Sigmoid colon (tissue), 4 donors: ENCODE measurements at regions not wholly inside any gene's neighbourhood (a gene's known extent, or its start where the extent isn't known, plus 50 kb on each side); places are given as distances from the start of the nearest gene placed in this dataset.

Source experiments
- POLR2A ChIP-seq, 2 donors: fragments of 450-650 bp; IDR thresholded peaks; one replicate each; pipeline ENCODE4 v1.6.1; 2016; ENCODE audit warnings: antibody characterized with exemption in 2 of 2, mild to moderate bottlenecking in 2 of 2, moderate library complexity in 2 of 2
- POLR2AphosphoS5 ChIP-seq, 4 donors: sonication (generic); formaldehyde crosslinking; IDR thresholded peaks; one replicate each; pipeline ENCODE4 v1.6.1; 2017; ENCODE audit warnings: antibody characterized with exemption in 4 of 4
- TF ChIP-seq, protein P1 (sequence below), 4 experiments: fragments of 450-650 bp in 3 of 4; fragments of 200-600 bp in 1 of 4; IDR thresholded peaks; one replicate each; pipeline ENCODE4 v1.5.1; 2016 to 2019; ENCODE audit warnings: antibody characterized with exemption in 4 of 4, mild to moderate bottlenecking in 3 of 4, moderate library complexity in 2 of 4

DNA sequence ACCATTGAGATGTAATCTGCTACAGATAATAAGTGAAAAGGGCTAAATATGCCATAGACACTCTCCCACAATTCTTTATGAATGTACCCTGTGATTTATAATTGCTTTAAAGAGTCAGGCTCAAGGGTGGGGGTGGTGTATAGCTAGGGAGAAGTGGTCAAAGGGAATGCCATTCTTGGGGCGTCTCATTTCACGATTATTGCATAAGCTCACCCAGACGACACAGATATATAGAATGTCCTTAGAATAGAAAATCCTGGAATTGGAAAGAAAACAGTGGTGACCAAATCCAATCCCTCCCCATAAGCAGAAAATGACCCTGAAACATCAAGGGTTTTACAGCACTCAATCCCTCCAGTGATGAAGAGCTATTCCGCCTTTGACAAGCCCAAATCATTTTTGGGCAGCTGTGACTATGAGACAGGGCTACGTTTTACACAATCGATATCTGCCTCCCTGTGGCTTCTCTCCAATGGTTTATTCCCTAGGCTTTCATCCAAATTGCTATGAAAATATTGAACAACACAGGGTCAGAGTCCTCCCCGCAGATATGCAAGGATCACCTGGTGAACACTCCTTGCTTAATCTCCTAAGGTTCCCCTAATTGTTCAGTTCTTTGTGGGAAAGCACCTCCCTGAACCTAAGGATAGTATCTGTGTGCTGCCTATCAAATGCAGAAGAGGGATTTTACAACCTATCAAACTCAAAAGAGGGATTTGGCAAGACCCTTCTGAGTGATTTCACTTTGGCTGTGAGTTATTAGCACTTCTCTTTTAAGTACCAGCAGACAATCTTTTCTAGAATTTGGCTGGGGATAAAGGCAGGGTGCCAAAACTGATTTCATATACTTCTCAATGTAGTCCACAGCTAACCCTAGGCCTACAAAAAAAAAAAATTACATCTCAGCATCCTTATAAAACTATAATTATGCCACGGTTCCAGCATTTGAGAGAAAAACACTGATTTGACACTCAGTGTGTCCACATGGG is 144.9 kb upstream of the CDH6 start:
- TF ChIP-seq POLR2A (IDR thresholded peaks at IDR 0.05) (no peak), POLR2AphosphoS5 (IDR thresholded peaks at IDR 0.05) (no peak)
- TF ChIP-seq, protein P1, sequence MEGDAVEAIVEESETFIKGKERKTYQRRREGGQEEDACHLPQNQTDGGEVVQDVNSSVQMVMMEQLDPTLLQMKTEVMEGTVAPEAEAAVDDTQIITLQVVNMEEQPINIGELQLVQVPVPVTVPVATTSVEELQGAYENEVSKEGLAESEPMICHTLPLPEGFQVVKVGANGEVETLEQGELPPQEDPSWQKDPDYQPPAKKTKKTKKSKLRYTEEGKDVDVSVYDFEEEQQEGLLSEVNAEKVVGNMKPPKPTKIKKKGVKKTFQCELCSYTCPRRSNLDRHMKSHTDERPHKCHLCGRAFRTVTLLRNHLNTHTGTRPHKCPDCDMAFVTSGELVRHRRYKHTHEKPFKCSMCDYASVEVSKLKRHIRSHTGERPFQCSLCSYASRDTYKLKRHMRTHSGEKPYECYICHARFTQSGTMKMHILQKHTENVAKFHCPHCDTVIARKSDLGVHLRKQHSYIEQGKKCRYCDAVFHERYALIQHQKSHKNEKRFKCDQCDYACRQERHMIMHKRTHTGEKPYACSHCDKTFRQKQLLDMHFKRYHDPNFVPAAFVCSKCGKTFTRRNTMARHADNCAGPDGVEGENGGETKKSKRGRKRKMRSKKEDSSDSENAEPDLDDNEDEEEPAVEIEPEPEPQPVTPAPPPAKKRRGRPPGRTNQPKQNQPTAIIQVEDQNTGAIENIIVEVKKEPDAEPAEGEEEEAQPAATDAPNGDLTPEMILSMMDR (IDR thresholded peaks at IDR 0.05) = no peak
